Fibroblast of skin of right biceps (primary cell): ENCODE measurements at regions not wholly inside any gene's neighbourhood (a gene's known extent, or its start where the extent isn't known, plus 50 kb on each side); places are given as distances from the start of the nearest gene placed in this dataset.

Source experiments
- DNase-seq: peaks from one replicate; pipeline ENCODE4 v3.0.0-alpha.2; 2013

- no peak for DNase-seq
Measured at GRCh38 chr6:111988926-111989325, 65.0 kb upstream of the CCN6 start.

GRCh38 chr6:111989743-111990142, 64.2 kb upstream of the CCN6 start:
- DNase-seq: no peak

GRCh38 chr6:111990214-111990613, 63.7 kb upstream of the CCN6 start:
- no peak for DNase-seq

- DNase-seq: peak; percentile 66
Measured at GRCh38 chr6:111992851-111993250, 61.1 kb upstream of the CCN6 start.

GRCh38 chr6:111993342-111993741, 60.6 kb upstream of the CCN6 start:
- no peak for DNase-seq

- DNase-seq: no peak
Measured at GRCh38 chr6:111994791-111995190, 59.1 kb upstream of the CCN6 start.

GRCh38 chr6:111995404-111995803, 58.5 kb upstream of the CCN6 start:
- DNase-seq: peak; percentile 44

- DNase-seq: no peak
Measured at GRCh38 chr6:111996144-111996865, 57.6 kb upstream of the CCN6 start.

- DNase-seq: peak; percentile 79
Measured at GRCh38 chr6:111997078-111997852, 56.6 kb upstream of the CCN6 start.

- DNase-seq: no peak
Measured at GRCh38 chr6:111997853-111998208, 56.1 kb upstream of the CCN6 start.

- DNase-seq: no peak
Measured at GRCh38 chr6:112002307-112002706, 51.6 kb upstream of the CCN6 start.
